ENCODE measurements at regions not wholly inside any gene's neighbourhood (a gene's known extent, or its start where the extent isn't known, plus 50 kb on each side); places are given as distances from the start of the nearest gene placed in this dataset.

DNA sequence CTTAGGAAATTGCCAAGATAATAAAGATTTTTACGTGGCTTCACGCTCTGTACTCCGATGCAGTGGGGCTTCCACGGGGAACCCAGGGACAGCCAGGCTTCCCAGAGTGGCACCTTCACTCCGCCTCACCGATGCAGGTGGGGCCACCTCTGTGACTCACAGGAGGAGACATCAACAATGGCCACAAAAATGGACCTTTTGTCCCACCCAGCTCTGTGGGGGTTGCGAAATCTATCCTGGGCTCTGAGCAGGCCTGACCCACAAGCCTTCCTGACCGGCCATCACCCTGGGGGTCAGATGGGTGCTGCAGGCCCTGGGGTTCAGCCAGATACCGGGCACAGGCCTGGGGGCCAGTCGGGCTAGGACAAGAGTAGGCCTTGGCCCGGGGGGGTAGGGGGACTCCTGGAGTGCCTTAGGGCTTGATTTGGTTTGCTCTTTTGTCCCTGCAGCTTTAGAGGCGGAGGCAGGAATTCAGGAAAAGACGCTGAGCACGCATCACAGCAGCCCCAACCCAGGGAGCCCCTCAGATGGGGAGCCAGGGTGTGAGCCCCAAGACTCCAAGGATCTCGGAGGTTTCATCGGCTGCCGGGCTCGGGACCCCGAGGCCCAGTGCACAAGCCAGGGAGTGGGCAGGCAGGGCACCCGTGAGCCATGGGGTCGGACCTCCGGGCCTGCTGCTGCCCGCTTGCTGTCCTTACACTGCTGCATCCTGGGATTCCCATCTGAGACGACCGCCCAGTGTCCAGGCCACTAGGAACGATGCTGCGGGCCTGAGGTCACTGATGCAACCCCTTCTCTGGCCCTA is 136.5 kb upstream of the NKX1-1 start:
- DNase-seq (ENCODE audit: low read depth), result no peak

DNA sequence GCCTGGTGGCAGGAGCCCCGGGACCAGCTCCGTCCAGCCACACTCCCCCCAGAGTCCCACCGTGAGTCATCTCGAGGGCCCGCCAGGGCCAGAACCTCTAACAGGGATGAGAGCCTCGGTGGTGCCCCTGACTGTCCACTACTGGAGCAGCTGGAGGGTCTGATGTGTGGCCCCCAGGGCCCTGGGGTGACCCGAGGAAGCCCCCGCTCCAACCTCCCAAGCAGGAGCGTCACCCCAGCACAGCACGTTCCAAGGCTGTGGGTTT is 135.9 kb upstream of the NKX1-1 start:
- DNase-seq (ENCODE audit: low read depth), result no peak

GRCh38 chr4:1541449-1542225 is 135.4 kb upstream of the NKX1-1 start:
- no peak for DNase-seq (ENCODE audit: low read depth)

GRCh38 chr4:1540601-1541375 is 134.5 kb upstream of the NKX1-1 start:
- DNase-seq (ENCODE audit: low read depth), result no peak

DNA sequence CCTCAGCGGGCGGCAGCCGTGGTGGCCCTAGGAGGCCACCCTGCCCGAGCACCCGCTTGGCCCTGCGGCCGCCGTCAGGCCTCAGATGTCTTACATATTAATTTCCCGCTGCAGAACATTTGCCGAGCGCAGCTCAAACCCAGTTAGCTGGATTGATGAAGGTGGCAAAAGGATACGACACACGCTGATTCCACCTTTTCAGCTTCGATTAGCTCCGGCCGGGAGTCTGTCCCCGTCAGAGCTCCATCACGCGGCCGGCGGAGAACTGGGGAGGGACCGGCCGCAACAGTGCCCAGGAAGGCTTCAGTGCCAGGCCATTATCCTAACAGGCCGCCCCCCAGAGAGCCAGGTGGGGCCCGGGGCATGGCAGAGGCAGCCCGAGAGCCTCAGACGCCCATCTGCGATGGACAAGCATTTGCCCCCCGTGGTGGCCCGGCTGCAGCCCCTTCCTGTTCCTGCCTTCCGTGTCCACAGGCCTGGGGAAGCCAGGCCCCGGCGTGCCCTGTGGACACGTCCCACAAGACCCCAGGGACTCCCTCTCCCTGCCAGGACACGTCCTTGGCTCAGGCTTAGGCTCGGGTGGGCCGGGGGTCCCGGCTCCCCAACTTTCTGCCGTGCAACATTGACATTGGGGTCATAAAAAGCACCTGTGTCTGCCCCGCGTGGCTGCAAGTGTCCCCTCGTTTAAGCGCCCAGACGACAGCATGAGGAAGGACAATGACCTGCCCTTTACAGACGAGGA is 133.8 kb upstream of the NKX1-1 start:
- no peak for DNase-seq (ENCODE audit: low read depth)

DNA sequence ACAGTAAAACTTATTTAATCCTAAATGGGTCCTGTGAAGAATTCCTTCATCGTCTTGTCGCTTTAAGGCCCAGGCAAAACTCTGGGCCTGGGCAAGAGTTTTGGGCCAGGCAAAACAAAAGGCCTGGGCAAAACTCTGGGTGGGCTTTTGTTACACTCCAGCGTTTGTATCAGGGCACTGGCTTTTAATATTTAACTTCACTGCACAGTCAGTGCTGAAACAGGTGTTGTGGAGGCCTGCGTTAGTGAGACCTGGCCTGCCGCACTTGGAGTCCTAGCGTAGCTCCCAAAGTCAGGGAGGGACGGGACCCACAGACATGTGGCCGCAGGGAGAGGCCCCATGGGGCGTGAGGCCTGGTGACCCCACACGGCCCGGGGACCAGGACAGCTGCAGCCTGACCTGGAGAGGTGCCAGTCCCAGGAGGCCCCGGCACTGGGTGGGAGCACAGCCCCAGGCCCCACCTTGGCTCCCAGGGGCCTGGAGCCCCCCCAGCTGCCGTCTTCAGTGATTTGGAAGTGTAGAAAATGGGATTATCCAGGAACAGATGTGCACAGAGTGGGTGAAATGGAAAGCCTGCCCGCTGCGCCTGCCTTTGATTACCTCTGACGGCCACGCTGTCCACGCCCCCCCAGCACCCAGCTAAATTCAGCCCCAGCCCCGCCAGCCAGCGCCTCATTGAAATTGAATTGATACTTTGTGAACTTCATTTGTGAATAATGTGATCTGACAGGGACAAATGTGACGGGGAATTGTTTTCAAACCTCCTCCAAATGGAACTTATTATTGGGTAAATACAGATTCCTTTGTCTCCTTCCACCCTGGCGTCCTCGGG is 132.9 kb upstream of the NKX1-1 start:
- no peak for DNase-seq (ENCODE audit: low read depth)

GRCh38 chr4:1538096-1538410 is 131.8 kb upstream of the NKX1-1 start:
- DNase-seq (ENCODE audit: low read depth), result no peak

DNA sequence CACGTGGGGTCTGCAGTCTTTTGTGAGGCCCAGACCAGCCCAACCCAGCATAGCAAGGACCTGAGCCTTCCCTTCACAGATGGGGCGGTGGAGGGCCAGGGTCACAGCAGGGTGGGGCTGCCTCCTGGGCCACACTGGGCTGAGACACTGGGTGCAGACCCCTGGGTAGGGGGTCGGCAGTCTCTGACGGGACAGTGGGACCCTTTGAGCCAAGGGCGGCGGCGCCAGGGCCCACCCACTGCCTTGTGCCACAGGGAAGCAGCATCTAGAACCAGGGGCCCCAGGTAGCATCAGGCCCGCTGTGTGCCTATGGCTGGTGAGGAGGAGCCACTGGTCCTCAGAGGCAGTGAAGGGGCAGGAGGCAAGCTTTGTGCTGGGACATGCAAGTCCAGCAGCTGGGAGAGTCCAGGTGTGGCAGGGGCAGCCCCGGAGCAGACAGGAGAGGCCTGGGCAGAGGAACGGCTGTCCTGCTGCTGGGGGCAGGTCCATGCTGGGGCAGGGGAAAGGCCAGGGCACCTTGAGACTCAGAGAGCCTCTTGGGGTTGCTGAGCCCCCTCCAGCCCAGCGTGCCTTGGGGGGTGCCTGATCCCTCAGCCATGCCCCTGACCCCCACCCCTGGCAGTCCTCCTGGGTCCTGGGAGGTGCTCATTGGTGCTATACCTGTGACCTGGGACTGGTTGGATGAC is 131.3 kb upstream of the NKX1-1 start:
- no peak for DNase-seq (ENCODE audit: low read depth)

DNA sequence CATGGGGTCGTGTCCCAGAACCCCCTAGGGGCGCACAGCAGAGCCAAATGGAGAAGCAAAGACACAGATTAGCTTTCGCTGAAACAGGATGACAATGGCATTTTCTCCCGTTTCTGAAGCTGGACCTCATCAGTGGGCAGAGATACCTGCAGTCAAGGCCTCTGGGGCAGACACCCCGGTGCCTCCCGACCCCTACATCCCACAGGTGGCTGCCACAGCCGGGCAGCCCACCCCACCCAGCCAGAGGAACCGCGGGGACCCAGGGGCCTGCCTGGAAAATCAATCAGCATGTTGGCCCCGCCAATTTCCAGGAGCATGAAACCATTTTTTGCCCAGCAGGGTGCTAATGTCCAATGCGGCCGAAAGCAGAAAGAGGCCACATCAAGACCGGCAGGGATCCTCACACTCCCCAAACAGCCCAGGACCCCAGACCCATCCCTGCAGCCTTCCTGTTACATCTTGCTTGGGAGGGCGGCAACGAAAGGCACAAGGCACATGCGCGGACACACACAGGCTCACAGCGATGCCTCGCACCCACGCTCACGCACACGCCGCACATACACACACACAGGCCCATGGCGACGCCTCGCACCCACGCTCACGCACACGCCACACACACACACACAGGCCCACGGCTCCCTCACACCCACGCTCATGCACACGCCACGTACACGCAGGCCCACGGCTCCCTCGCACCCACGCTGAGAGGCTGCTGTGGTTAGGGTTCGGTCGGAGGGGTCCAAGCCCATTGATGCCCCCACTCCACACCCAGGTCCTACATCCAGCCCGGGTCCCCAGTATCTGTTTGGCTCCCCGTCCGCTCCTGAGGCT is 130.6 kb upstream of the NKX1-1 start:
- no peak for DNase-seq (ENCODE audit: low read depth)

DNA sequence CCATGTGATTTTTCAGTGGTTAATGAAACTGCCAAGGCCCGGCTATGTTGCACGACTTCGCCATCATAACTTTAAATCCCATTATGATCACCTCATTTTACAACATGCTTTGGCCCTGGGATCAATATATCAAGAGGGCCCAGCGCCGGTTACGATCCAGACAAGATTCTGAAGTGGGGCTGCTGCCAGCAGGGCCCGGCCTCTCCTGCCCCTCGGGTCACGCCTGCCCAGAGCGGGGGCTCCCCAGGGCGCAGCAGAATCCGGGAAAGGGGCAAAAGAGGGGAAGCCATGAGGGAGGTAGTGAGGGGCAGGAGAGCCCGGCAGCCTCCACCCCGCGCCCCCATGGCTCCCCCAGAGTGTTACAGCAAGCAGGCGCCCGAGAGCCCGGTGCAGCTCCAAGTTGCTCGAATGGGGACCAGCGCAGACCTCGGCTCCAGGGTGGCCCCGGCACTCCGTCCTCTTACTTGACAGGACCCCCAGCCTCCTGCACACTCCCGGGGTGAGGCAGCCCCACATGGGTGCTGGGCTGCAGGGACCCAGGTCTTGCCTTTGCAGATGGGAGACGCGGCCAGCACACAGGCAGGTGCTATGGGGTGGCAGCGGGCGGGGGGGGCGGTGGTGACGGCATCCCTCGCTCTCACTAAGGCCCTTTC is 129.8 kb upstream of the NKX1-1 start:
- no peak for DNase-seq (ENCODE audit: low read depth)

DNA sequence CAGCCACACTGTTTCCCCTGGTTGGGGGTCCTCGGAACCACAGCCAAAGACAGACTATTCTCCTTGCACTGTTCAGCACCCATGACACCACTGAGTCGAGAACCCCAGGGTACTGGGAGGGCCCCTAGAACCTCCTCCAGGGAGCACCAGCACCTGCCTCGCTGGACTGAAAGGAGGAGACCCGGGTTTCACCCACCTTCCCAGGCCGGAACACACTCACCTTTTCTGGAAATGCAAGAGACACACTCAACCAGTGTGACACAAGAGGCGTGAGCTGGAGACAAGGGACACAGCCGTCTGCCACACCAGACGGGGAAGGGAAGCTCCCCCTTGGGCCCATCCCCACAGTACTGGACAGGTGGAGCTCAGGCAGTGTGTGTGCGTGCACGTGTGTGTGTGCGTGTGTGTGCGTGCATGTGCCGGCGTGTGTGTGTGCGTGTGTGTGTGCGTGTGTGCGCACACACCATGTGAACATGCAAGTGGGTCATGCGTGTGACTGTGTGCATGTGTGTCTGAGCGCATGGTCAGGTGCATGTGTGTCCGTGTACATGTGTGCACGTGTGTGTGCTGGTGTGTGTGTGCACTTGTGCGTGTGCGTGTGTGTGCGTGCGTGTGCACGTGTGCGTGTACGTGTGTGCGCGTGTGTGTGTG is 128.8 kb upstream of the NKX1-1 start:
- no peak for DNase-seq (ENCODE audit: low read depth)

DNA sequence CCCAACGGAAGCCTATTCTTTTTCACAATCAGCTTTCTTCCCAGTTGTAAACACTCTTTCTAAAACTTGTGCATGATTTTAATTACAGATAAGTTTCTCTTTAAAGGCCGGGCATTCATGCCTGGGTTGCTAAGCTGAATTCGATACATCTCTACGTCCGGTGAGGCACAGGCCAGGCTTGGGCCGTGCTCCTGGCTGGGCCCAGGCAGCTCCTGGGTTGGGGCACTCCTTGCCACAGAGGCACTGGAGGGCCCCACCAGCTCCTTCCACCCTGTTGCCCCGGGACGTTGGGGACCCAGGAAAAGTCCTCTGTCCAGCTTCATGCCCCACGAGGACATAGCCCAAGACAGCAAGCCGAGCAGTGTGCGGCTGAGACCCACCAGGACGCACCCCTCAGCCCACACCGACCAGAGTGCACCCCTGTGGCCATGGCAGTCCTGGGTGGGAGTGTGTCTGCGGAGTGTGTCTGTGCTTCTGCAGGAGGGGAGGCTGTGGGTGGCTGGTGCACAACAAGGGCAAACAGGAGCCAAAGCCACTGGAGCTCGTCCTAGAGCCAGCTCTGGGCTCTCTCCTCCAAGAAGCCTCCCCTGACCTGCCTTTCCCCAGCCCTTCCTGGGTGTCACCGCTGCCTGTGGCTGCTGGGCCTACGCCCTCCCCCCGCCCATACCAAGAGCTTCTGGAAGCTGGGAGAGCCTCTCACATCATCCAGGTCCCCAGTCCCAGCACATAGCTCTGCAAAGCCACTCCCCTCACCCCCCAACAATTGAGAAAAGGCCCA is 128.0 kb upstream of the NKX1-1 start:
- DNase-seq (ENCODE audit: low read depth), result no peak

GRCh38 chr4:1533501-1534064 is 127.3 kb upstream of the NKX1-1 start:
- DNase-seq (ENCODE audit: low read depth), result no peak

- DNase-seq (ENCODE audit: low read depth), result no peak
These were observed 126.5 kb upstream of the NKX1-1 start for GRCh38 chr4:1532549-1533395.

DNA sequence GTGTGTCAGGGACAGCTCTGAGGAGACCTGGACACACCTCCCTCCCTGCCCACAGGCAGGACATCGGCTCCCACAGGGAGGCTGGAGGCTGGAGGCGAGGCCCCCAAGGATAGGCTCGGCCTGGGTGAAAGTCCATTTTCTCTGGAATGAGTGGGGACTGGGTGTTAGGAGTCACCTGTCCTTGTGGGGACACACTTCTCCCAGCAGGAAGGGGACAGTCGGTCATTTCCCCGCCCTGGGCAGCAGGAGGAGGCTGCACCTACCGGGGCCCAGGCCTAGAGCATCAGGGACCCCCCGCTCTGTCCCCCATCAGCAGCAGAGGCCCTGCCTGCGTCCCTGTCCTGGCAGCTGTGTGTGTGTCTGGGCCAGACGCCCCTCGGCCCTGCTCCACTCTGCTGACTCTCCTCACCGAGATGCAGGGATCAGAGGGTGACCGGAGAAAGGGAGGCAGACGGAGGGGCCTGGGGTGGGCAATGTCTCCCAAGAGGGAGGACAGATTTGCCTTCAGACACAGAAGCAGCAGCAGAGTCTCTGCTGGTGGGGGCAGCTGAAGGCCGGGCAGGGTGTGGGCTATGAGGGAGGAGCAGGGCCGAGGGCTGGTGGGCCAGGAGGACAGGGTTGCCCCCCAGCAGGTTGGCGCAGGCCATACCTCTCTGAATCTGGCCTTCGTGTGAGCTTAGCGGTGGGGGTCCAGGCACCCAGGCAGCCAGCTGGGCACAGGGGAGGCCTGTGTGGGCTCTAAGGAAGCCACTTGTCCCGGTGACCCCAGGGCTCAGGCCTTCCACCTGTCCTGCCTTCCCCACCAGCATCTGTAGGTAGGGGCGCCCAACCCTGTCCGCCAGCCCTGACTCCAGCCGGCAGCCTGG is 125.7 kb upstream of the NKX1-1 start:
- no peak for DNase-seq (ENCODE audit: low read depth)

DNA sequence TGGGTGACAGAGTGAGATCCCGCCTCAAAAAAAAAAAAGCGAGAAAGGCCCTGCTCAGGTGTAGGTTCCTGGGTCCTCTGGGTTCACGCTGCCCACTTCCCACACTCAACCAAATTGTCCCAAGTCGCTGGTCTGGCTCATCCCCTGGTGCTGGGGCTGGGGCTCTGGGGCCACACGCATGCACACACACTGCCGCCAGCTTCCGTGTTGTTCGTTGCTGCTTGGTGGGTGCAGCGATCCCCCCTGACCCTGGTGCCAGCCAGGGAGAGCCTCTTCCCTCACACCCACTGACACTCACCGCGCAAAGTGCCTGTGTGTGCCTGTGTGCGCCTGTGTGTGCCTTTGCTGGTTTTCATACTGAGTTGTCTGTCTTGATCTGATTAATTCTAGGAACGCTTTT is 124.1 kb upstream of the NKX1-1 start:
- DNase-seq (ENCODE audit: low read depth), result no peak

Measured in activated T-cell treated with anti-CD3 and anti-CD28 coated beads for 1 hour (primary cell).